DMS153 (cell line): ENCODE measurements at regions not wholly inside any gene's neighbourhood (a gene's known extent, or its start where the extent isn't known, plus 50 kb on each side); places are given as distances from the start of the nearest gene placed in this dataset.
"Not testable (repeated sequence)": the region's sequence is repeated elsewhere in the genome, so short reads cannot be mapped to it uniquely, and the experiment has no call there.

Source experiments
- DNase-seq: peaks from one replicate; lab custom pipeline; 2025; lab: John Stamatoyannopoulos, UW

GRCh38 chr12:43252585-43252984 lies 299.4 kb downstream of the ADAMTS20 start:
- no peak for DNase-seq

GRCh38 chr12:43245947-43246346 lies 306.1 kb downstream of the ADAMTS20 start:
- no peak for DNase-seq

GRCh38 chr12:43241986-43242385 lies 310.0 kb downstream of the ADAMTS20 start:
- DNase-seq: no peak

- DNase-seq: no peak
Observed at GRCh38 chr12:43238281-43238680, 313.7 kb downstream of the ADAMTS20 start.

- no peak for DNase-seq
Observed at GRCh38 chr12:43237238-43237879, 314.6 kb downstream of the ADAMTS20 start.

- no peak for DNase-seq
Observed at GRCh38 chr12:43235721-43236120, 316.3 kb downstream of the ADAMTS20 start.

GRCh38 chr12:43233861-43234260 lies 318.1 kb downstream of the ADAMTS20 start:
- DNase-seq: no peak

- no peak for DNase-seq
Observed at GRCh38 chr12:43226151-43226550, 325.9 kb downstream of the ADAMTS20 start.

- not testable (repeated sequence) for DNase-seq
Observed at GRCh38 chr12:43224190-43224805, 327.7 kb downstream of the ADAMTS20 start.

- DNase-seq: no peak
Observed at GRCh38 chr12:43222796-43223195, 329.2 kb downstream of the ADAMTS20 start.

GRCh38 chr12:43221216-43221615 lies 330.8 kb downstream of the ADAMTS20 start:
- no peak for DNase-seq

- DNase-seq: no peak
Observed at GRCh38 chr12:43216490-43216889, 335.5 kb downstream of the ADAMTS20 start.

- no peak for DNase-seq
Observed at GRCh38 chr12:43214166-43214565, 337.8 kb downstream of the ADAMTS20 start.

GRCh38 chr12:43213608-43214007 lies 338.4 kb downstream of the ADAMTS20 start:
- no peak for DNase-seq

- no peak for DNase-seq
Observed at GRCh38 chr12:43210485-43211192, 341.4 kb downstream of the ADAMTS20 start.

- no peak for DNase-seq
Observed at GRCh38 chr12:43208627-43209026, 343.4 kb downstream of the ADAMTS20 start.

GRCh38 chr12:43208221-43208620 lies 343.8 kb downstream of the ADAMTS20 start:
- DNase-seq: no peak

GRCh38 chr12:43206396-43206795 lies 345.6 kb downstream of the ADAMTS20 start:
- DNase-seq: no peak

- no peak for DNase-seq
Observed at GRCh38 chr12:43198608-43199007, 353.4 kb downstream of the ADAMTS20 start.

GRCh38 chr12:43196268-43196907 lies 355.6 kb downstream of the ADAMTS20 start:
- DNase-seq: no peak

GRCh38 chr12:43193096-43193495 lies 358.9 kb downstream of the ADAMTS20 start:
- DNase-seq: not testable (repeated sequence)

- not testable (repeated sequence) for DNase-seq
Observed at GRCh38 chr12:43192442-43192841, 359.6 kb downstream of the ADAMTS20 start.

- DNase-seq: no peak
Observed at GRCh38 chr12:43180242-43180641, 371.8 kb downstream of the ADAMTS20 start.
